Neural progenitor cell (in vitro differentiated cells): ENCODE measurements at regions not wholly inside any gene's neighbourhood (a gene's known extent, or its start where the extent isn't known, plus 50 kb on each side); places are given as distances from the start of the nearest gene placed in this dataset.

Experiments used
- DNase-seq: peaks from one replicate; pipeline ENCODE4 v3.0.0-alpha.2; 2016; ENCODE audit warnings: low spot score
- H2AFZ ChIP-seq: fragments of 200-600 bp; sonication (generic); replicated peaks from 2 replicates; pipeline ENCODE4 v1.6.1; 2016; ENCODE audit warnings: antibody characterized with exemption
- H3F3A ChIP-seq: fragments of 200-600 bp; sonication (generic); 2 replicates; pipeline ENCODE4 v1.6.1; 2016; ENCODE audit warnings: antibody characterized with exemption, low read depth
- H3K27ac ChIP-seq: fragments of 200-600 bp; sonication (generic); 2 replicates; pipeline ENCODE4 v1.5.1; 2016; ENCODE audit warnings: mild to moderate bottlenecking
- H3K27me3 ChIP-seq: fragments of 200-600 bp; sonication (generic); 2 replicates; pipeline ENCODE4 v1.6.1; 2016; ENCODE audit warnings: mild to moderate bottlenecking, moderate library complexity
- H3K36me3 ChIP-seq: fragments of 200-600 bp; sonication (generic); 2 replicates; pipeline ENCODE4 v1.5.1; 2016
- H3K4me1 ChIP-seq: fragments of 200-600 bp; sonication (generic); 2 replicates; pipeline ENCODE4 v1.6.1; 2016; ENCODE audit warnings: mixed run types
- H3K4me2 ChIP-seq: fragments of 200-600 bp; sonication (generic); 2 replicates; pipeline ENCODE4 v1.6.1; 2016
- H3K4me3 ChIP-seq: fragments of 200-600 bp; sonication (generic); 2 replicates; pipeline ENCODE4 v1.5.1; 2016
- H3K79me2 ChIP-seq: fragments of 200-600 bp; sonication (generic); 2 replicates; pipeline ENCODE4 v1.6.1; 2016; ENCODE audit warnings: low read depth
- H3K9ac ChIP-seq: fragments of 200-600 bp; sonication (generic); 2 replicates; pipeline ENCODE4 v1.6.1; 2016
- H3K9me3 ChIP-seq: fragments of 200-600 bp; sonication (generic); 2 replicates; pipeline ENCODE4 v1.5.1; 2016; ENCODE audit warnings: low read depth
- H4K20me1 ChIP-seq: fragments of 200-600 bp; sonication (generic); 2 replicates; pipeline ENCODE4 v1.6.1; 2016; ENCODE audit warnings: low read depth
- H3K27ac Mint-ChIP-seq: 3 replicates; pipeline ENCODE4 v1.8.0; 2021; ENCODE audit warnings: mixed read lengths
- H3K27me3 Mint-ChIP-seq: 2 replicates; pipeline ENCODE4 v1.8.0; 2022; ENCODE audit warnings: low read depth, mild to moderate bottlenecking, inconsistent platforms, moderate library complexity, mixed read lengths; ENCODE audit not compliant: insufficient read depth
- H3K36me3 Mint-ChIP-seq: 3 replicates; pipeline ENCODE4 v1.8.0; 2021; ENCODE audit warnings: mixed read lengths
- H3K4me1 Mint-ChIP-seq: 3 replicates; pipeline ENCODE4 v1.8.0; 2021; ENCODE audit warnings: mixed read lengths
- H3K4me3 Mint-ChIP-seq: 3 replicates; pipeline ENCODE4 v1.8.0; 2021; ENCODE audit warnings: mild to moderate bottlenecking, moderate library complexity, mixed read lengths
- H3K9me3 Mint-ChIP-seq: 3 replicates; pipeline ENCODE4 v1.8.0; 2020; ENCODE audit warnings: mixed read lengths
- EZH2 ChIP-seq: fragments of 200-600 bp; sonication (generic); IDR thresholded peaks from 2 replicates; pipeline ENCODE4 v1.6.1; 2017; ENCODE audit warnings: antibody characterized with exemption, mild to moderate bottlenecking, moderate library complexity
- EZH2phosphoT487 ChIP-seq: fragments of 200-600 bp; sonication (generic); IDR thresholded peaks from 2 replicates; pipeline ENCODE4 v1.6.1; 2017; ENCODE audit warnings: antibody characterized with exemption
- TF ChIP-seq, protein P1 (sequence below): fragments of 200-600 bp; sonication (generic); IDR thresholded peaks from 2 replicates; pipeline ENCODE4 v1.5.1; 2017; ENCODE audit warnings: antibody characterized with exemption, mild to moderate bottlenecking

DNA sequence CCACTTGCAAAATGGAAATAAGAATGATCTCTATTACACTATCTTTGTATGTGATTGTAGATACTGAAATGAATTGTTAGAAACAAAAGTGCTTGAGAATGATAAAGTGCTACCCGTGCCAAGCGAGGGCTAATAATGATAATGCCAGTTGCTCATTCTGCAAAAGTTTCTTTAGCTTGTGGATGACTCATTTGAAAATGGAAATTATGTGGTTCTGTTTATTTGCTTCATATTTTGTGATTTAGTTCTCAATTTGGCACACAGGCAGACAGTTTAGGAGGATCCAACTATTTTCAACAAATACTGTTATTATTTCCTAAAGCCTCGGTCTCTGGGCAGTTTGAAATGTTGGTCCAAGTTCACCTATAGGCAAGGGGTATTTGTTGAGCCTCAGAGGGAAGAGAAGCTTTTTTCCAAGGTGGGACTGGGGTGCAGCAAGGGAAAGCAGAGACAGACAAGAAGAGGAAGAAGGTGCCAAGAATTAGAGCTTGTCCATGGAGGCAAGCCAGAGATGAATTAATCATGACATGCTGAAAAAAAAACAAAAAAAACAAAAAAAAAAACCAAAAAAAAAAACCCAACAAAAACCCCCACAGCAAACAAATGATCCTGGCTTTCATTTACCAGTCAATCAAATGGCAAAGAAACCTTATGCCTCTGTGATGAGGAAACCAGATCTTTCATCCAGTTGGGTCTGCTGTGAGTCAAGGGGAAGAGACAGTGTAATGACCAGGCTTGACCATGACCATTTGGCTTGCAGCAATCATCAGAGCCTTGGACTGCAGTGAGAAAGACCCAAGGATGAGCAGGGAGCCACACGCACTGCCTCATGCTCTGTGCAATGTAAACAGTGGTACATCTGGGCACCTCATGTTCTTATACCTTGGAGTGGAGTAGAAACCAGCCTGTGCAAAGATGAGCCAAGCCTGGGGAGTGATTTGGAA, 285.0 kb upstream of the HABP2 start:
- no peak overlapping the region for H3K4me3 Mint-ChIP-seq
- TF ChIP-seq, protein P1, sequence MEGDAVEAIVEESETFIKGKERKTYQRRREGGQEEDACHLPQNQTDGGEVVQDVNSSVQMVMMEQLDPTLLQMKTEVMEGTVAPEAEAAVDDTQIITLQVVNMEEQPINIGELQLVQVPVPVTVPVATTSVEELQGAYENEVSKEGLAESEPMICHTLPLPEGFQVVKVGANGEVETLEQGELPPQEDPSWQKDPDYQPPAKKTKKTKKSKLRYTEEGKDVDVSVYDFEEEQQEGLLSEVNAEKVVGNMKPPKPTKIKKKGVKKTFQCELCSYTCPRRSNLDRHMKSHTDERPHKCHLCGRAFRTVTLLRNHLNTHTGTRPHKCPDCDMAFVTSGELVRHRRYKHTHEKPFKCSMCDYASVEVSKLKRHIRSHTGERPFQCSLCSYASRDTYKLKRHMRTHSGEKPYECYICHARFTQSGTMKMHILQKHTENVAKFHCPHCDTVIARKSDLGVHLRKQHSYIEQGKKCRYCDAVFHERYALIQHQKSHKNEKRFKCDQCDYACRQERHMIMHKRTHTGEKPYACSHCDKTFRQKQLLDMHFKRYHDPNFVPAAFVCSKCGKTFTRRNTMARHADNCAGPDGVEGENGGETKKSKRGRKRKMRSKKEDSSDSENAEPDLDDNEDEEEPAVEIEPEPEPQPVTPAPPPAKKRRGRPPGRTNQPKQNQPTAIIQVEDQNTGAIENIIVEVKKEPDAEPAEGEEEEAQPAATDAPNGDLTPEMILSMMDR, result no peak
- TF ChIP-seq EZH2phosphoT487, result no peak
- no peak for TF ChIP-seq EZH2

DNA sequence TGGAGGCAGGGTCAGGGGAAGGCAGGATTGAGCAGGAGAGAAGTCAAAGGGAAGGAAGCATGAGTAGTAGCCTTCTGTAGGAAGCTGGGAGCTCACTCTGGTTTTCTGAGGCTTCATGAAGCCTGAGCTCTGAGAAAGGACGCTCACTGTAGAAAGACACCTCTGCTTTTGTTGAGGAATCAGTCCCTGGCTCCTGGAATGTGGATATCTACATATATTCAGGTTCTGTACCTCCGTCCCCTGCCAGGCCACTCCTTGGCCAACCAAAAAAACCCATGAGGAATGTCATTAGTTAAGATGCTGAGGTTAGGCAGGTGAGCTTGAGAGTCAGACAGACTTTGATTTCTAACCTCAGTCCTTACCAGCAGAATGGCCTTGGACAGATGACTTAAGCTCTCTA, 283.5 kb upstream of the HABP2 start:
- Histone ChIP-seq H4K20me1 (no peaks in the 10 kb centered on the region), H3K4me1 (peaks cover 31% of the 10 kb centered on the region), H3K9me3 (no peaks in the 10 kb centered on the region), H3K27ac (no peak overlapping the region), H3K4me3 (no peak overlapping the region), H2AFZ (no peak overlapping the region), H3F3A (peaks cover 18% of the 10 kb centered on the region), H3K36me3 (no peaks in the 10 kb centered on the region), H3K9ac (no peak overlapping the region), H3K79me2 (no peaks in the 10 kb centered on the region), H3K27me3 (no peaks in the 10 kb centered on the region), H3K4me2 (no peak overlapping the region)
- no peak for TF ChIP-seq EZH2phosphoT487
- TF ChIP-seq EZH2, result no peak
- TF ChIP-seq, protein P1, result no peak
- Mint-ChIP-seq H3K9me3 (peaks cover 8% of the 10 kb centered on the region), H3K36me3 (peaks cover 1% of the 10 kb centered on the region), H3K4me1 (peaks cover 26% of the 10 kb centered on the region), H3K4me3 (no peak overlapping the region), H3K27me3 (peaks cover 3% of the 10 kb centered on the region), H3K27ac (no peak overlapping the region)
- DNase-seq, result no peak

More for the DNA sequence above, 285.0 kb upstream of the HABP2 start:
- Mint-ChIP-seq H3K27ac (no peak overlapping the region), H3K9me3 (peaks cover 8% of the 10 kb centered on the region), H3K36me3 (peaks cover 1% of the 10 kb centered on the region), H3K27me3 (peaks cover 6% of the 10 kb centered on the region), H3K4me1 (peaks cover 23% of the 10 kb centered on the region)
- Histone ChIP-seq H3K36me3 (no peaks in the 10 kb centered on the region), H3K4me2 (no peak overlapping the region), H4K20me1 (no peaks in the 10 kb centered on the region), H3K9ac (no peak overlapping the region), H3K27me3 (no peaks in the 10 kb centered on the region), H3K4me3 (no peak overlapping the region), H3K4me1 (peaks cover 31% of the 10 kb centered on the region), H3K9me3 (no peaks in the 10 kb centered on the region), H3K27ac (no peak overlapping the region), H3F3A (peaks cover 18% of the 10 kb centered on the region), H3K79me2 (no peaks in the 10 kb centered on the region), H2AFZ (no peak overlapping the region)
- no peak for DNase-seq

DNA sequence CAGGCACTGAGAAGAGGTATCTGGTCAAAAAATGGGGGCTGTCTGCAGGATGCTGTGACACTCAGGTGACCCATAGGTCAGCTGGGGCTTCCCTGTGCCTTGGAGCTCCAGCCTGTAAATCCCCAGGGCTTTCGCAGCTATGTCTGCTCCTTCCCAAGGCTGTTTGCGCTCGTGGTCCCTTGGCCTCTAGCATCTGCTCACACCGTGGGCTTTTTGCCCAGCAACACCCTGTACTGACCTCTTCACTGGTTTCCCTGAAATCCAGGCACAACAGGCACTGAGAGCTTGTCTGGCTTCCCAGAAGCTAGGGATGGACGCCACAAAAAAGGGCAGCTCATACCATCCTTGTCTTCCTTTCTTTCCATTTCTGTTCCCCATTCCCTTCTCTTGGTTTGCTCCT, 280.3 kb upstream of the HABP2 start:
- Histone ChIP-seq H3K4me3 (no peak overlapping the region), H4K20me1 (no peaks in the 10 kb centered on the region), H3K9me3 (no peaks in the 10 kb centered on the region), H3K9ac (no peak overlapping the region), H3K79me2 (no peaks in the 10 kb centered on the region), H3F3A (peaks cover 12% of the 10 kb centered on the region), H3K4me1 (peaks cover 20% of the 10 kb centered on the region), H2AFZ (no peak overlapping the region), H3K36me3 (no peaks in the 10 kb centered on the region), H3K4me2 (no peak overlapping the region), H3K27me3 (no peaks in the 10 kb centered on the region), H3K27ac (no peak overlapping the region)
- no peak for DNase-seq
- Mint-ChIP-seq H3K4me1 (peaks cover 28% of the 10 kb centered on the region), H3K36me3 (peaks cover 1% of the 10 kb centered on the region), H3K27me3 (peaks cover 6% of the 10 kb centered on the region), H3K27ac (peak overlapping the region; percentile 24), H3K4me3 (no peak overlapping the region), H3K9me3 (peaks cover 34% of the 10 kb centered on the region)
- TF ChIP-seq EZH2 (no peak), EZH2phosphoT487 (no peak)
- TF ChIP-seq, protein P1, result no peak
